Aorta (tissue), 5 donors: ENCODE measurements at regions not wholly inside any gene's neighbourhood (a gene's known extent, or its start where the extent isn't known, plus 50 kb on each side); places are given as distances from the start of the nearest gene placed in this dataset.

Experiments
- ATAC-seq: fragments of 200-7000 bp; cut with Tn5 transposase; one replicate; pipeline ENCODE4 v1.9.1; 2022; ENCODE audit warnings: moderate library complexity; ENCODE audit not compliant: low FRiP score
- DNase-seq, 2 donors: peaks; one replicate each; pipeline ENCODE4 v3.0.0-alpha.2; 2020
- H3K27ac ChIP-seq, 2 donors: one replicate each; pipeline ENCODE4 v1.5.1; 2013; ENCODE audit warnings: low read length in 2 of 2, mild to moderate bottlenecking in 2 of 2, moderate library complexity in 2 of 2, control low read depth in 1 of 2, inconsistent platforms in 1 of 2, low read depth in 1 of 2
- H3K27me3 ChIP-seq, 2 donors: one replicate each; pipeline ENCODE4 v1.6.1; 2013; ENCODE audit warnings: control low read depth in 1 of 2, low read length in 1 of 2, mild to moderate bottlenecking in 1 of 2, moderate library complexity in 1 of 2; ENCODE audit not compliant: insufficient read depth in 2 of 2, control insufficient read depth in 1 of 2
- H3K36me3 ChIP-seq, 2 donors: one replicate each; pipeline ENCODE4 v1.6.1; 2013; ENCODE audit warnings: control low read depth in 1 of 2, low read length in 1 of 2, mild to moderate bottlenecking in 1 of 2; ENCODE audit not compliant: insufficient read depth in 2 of 2, control insufficient read depth in 1 of 2
- H3K4me1 ChIP-seq, 2 donors: one replicate each; pipeline ENCODE4 v1.6.1; 2013; ENCODE audit warnings: low read length in 2 of 2, control low read depth in 1 of 2, mild to moderate bottlenecking in 1 of 2, moderate library complexity in 1 of 2; ENCODE audit not compliant: insufficient read depth in 2 of 2, control insufficient read depth in 1 of 2
- H3K4me3 ChIP-seq, 2 donors: one replicate each; pipeline ENCODE4 v1.5.1; 2013; ENCODE audit warnings: low read length in 2 of 2, control low read depth in 1 of 2, mild to moderate bottlenecking in 1 of 2
- H3K9me3 ChIP-seq: one replicate; pipeline ENCODE4 v1.6.1; 2013; ENCODE audit warnings: mild to moderate bottlenecking, low read length; ENCODE audit not compliant: control insufficient read depth
- WGBS, 2 donors: extraction: QIAGEN DNeasy Blood & Tissue Kit; methylation state at CpG; one replicate each; pipeline ENCODE4 v1.1.7; 2013; 5-methylcytosine and 5-hydroxymethylcytosine counted together
- intact Hi-C, 2 donors: fragments of 100-400 bp; cut with DNase I; formaldehyde crosslinking; loops; one replicate each; pipeline versions ENCODE4 v1.14.2 to v1.15.0; 2022
- donor health status: healthy with polysubstance abuse.
- donor health status: Bipolar disorder and iron deficiency.
- donor health status: DM: no; HTN: no; CAD: no.
- donor health status: DM: no; HTN: no; CAD: no.
- donor health status: DM: yes; HTN: yes; CAD: no.

DNA sequence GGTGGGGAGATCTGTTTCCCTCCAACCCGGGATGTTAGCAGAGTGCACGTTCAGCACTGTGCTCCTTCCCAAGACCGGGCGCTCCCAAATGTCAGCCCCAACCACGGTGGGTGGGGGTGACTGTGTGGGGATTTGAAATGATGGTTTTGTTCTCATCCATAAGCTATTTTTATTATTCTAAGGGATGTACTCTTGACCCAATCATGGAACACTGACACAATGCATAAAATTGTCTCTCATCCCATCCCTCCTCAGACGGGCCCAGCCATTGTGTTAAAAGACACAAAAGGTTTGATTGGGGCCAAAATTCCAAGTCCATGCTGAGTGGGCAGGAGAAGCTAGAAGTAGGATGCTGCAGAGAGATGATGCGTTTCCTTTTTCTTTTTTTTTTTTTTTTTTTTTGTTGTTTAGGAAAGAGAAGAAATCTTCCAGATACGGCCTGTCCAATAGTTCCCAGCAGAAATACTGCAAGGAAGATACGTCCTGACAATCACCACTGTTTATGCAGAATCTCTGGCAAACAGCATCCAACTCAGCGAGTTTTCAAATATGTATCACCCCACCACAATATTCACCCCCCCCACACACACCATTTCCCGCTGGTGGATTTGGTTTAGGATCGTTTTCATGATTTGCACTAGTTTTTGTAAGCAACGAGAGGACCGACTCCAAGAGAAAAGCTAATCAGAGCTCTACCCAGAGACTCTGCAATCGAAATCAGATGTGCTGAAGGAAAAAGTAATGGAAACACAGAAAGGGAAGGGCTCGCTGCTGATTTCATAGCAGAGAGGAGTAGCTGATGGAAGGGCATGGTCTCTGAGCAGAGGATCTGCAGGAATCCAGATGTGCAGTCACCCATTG, 163.5 kb upstream of the DYNLRB2 start:
- Histone ChIP-seq H3K36me3 (no peaks in the 10 kb centered on the region), H3K27ac (no peak overlapping the region), H3K4me3 (no peak overlapping the region), H3K27me3 (no peaks in the 10 kb centered on the region), H3K9me3 (no peaks in the 10 kb centered on the region), H3K4me1 (no peaks in the 10 kb centered on the region)
- ATAC-seq (no peak), DNase-seq (no peak)
- WGBS, 2 donors: 90 to 95% methylated on average over 16 of the region's 16 CpGs
- intact Hi-C loops: no loop called here

DNA sequence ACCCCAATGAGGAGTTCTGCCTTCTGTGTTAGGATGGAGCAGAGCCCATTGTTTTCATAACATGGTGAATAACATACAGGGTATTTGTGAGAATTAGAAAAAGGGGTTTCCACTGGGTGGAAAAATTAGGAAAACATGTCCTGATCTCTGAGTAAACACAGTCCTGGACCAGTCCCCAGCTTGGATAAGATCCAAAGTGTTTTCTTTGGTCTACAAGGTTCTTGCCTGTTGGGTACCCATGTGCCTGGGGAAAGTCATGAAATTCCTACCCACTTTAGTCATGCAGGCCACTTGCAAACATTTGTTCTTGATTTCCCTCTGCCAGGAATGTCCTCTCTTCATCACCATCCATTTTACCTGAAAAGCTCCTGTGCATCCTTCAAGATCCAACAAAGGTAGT, 164.8 kb upstream of the DYNLRB2 start:
- no peaks in the 10 kb centered on the region for H3K27me3 ChIP-seq
- no peak for ATAC-seq
- H3K27ac ChIP-seq: no peak overlapping the region
- no peaks in the 10 kb centered on the region for H3K4me1 ChIP-seq
- no peak overlapping the region for H3K4me3 ChIP-seq
- no peaks in the 10 kb centered on the region for H3K9me3 ChIP-seq
- intact Hi-C loops: no loop called here
- H3K36me3 ChIP-seq: no peaks in the 10 kb centered on the region
- DNase-seq: no peak

DNA sequence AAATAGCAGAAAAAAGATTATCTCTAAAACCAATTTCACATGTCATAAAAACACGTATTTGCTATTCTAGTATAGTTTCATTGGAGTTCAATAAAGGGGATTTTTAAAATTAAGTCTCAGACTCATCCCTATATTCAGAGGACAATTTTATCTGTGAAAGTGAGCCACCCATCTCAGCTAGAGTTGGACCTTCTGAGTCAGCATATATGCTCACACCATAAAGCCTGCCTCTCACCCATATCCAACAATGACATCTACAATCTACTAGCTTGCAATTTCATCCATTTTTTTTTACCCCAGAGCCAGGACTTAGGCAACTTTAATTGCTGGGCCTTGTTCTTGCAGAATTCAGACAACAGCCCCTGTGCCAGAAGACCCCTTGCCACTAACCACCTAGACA, 165.3 kb upstream of the DYNLRB2 start:
- no peak overlapping the region for H3K27ac ChIP-seq
- no peaks in the 10 kb centered on the region for H3K27me3 ChIP-seq
- H3K36me3 ChIP-seq: no peaks in the 10 kb centered on the region
- H3K4me1 ChIP-seq: no peaks in the 10 kb centered on the region
- 95 to 97% methylated on average over 1 of the region's 1 CpG for WGBS, 2 donors
- ATAC-seq (no peak), DNase-seq (no peak)
- intact Hi-C loops: no loop called here
- no peaks in the 10 kb centered on the region for H3K9me3 ChIP-seq
- H3K4me3 ChIP-seq: no peak overlapping the region

DNA sequence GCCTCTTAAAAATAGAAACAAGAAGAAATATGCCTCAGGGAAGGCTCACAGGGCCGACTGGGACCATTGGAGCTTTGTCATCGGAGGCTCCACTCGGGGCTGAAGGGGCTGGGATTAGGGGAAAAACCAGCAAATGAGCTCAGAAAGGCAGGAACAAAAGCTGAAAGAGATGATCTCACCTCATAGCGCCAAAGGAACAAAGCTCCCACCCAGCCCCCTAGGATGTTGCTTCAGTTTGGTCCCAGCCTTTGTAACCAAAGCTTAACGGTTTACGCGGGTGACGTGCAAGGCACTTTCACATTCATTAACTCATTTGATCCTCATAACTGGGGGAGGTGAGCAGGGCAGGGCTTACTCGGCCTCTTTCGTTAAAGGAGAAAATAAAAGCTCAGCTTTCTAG, 168.5 kb upstream of the DYNLRB2 start:
- Histone ChIP-seq H3K4me3 (no peak overlapping the region), H3K4me1 (no peaks in the 10 kb centered on the region), H3K27me3 (no peaks in the 10 kb centered on the region), H3K9me3 (no peaks in the 10 kb centered on the region), H3K27ac (no peak overlapping the region), H3K36me3 (no peaks in the 10 kb centered on the region)
- ATAC-seq (no peak), DNase-seq (no peak)
- intact Hi-C loops: no loop called here
- WGBS, 2 donors: 96 to 98% methylated on average over 10 of the region's 10 CpGs

DNA sequence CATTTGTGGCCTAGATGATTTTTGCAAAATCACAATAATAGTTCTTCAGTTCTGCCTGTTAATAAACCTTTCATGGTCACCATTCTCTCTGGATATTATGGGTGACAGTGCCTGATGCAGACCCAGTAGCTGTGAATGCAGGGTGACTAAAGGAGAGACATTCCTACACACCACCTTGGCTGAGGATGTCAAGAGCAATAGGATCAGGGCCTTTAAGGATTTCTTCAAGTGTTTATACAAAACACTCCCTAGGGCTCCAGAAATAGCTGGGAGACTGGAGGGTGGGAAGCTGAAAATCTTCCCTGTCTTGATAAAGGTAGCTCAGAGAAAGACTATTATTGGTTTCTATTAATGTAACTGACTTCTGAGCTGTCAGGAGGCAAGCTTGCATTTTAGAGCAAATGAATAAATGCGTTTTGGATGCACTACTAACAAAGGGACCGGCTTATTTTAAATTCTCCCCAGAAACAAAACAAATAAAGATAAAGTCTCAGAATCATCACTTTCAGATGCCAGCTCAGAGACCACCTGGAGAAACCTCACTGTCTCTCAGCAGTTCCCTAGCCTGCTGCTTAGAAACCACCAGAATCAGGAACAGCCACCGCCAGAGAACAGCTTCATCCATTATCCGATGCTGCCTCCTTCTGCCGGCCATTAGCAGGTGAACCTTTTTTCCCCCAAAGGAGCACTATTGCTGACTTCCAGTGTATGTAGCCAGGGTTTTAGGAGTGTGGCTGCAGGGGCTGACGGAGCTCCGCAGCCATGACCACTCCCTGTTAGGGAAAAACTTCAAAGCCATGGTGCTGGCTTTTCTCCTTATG, 171.4 kb upstream of the DYNLRB2 start:
- ATAC-seq (peak; percentile 57), DNase-seq (peak in 1 of 2 donors; percentile 51)
- intact Hi-C loops: no loop called here
- Histone ChIP-seq H3K4me1 (no peaks in the 10 kb centered on the region), H3K9me3 (no peaks in the 10 kb centered on the region), H3K36me3 (no peaks in the 10 kb centered on the region), H3K27ac (no peak overlapping the region), H3K27me3 (no peaks in the 10 kb centered on the region), H3K4me3 (no peak overlapping the region)
- WGBS, 2 donors: 31 to 41% methylated on average over 7 of the region's 7 CpGs

DNA sequence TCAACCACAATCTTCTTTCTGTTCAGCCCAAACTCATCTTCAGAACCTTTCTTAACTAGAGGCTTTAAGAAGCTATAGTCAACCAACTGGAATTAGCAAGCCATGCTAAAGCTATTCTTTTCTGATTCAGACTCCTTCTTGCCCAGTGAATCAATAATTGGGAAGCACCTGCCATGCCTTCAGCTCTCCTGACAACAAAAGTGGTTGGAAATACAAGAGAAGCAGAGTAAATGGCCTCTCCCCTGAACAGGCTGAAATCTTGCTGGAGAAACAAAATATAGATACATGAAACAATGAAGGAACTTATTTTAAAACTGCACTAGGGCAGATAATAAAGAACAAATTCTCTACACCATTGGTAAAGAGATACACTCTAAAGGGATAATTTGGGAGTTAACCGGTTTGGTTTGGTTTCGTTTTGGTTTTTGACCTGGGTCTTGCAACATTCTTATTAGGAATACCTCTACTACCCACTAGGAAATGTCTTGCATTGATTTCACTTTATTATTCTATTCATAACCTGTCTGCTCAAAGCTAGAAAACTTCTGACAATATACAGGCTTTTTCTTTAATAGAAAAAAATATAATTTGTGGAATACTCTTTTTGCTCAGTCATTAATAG, 173.6 kb upstream of the DYNLRB2 start:
- Histone ChIP-seq H3K9me3 (no peaks in the 10 kb centered on the region), H3K27me3 (no peaks in the 10 kb centered on the region), H3K4me1 (no peaks in the 10 kb centered on the region), H3K4me3 (no peak overlapping the region), H3K36me3 (no peaks in the 10 kb centered on the region), H3K27ac (no peak overlapping the region)
- no peak for ATAC-seq
- no peak for DNase-seq
- WGBS, 2 donors: 84 to 88% methylated on average over 2 of the region's 2 CpGs
- intact Hi-C loops: no loop called here

DNA sequence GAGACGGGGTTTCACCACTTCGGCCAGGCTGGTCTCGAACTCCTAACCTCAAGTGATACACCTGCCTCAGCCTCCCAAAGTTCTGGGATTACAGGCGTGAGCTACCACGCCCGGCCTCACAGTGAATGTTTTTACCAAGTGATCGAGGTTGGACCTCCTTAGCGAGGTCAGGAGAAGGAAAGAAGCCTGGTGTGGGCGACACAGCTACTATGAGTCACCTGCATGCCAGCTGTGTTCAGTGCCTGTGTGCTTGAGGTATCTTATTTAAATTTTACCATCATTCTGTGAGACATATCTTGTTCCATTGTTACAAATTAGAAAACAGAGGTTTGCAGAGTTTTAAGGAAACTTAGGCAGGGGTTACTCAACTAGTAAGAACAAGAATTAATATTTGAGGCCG, 174.8 kb upstream of the DYNLRB2 start:
- intact Hi-C loops: no loop called here

DNA sequence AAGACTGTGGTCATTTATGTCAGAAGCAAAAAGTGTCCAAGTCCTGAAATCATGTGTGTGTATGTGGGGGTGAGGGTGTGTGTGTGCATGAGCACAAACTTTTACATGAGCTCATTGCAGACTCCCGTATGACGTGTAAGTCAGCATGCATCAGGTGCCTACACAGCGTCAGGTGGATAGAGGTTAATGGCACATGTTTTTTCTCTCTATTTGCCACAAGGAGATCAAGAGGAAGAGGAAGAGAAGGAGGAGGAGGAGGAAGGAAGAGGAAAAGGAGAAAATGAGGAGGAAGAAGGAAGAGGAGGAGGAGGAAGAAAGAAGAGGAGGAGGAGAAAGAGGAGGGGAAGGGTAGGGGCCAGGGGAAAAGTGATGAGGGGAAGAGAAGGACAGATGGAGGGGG, 178.0 kb upstream of the DYNLRB2 start:
- DNase-seq (no peak), ATAC-seq (no peak)
- Histone ChIP-seq H3K27me3 (no peaks in the 10 kb centered on the region), H3K27ac (no peak overlapping the region), H3K36me3 (no peaks in the 10 kb centered on the region), H3K9me3 (no peaks in the 10 kb centered on the region), H3K4me1 (no peaks in the 10 kb centered on the region), H3K4me3 (no peak overlapping the region)
- intact Hi-C loops: no loop called here
- 93 to 95% methylated on average over 3 of the region's 3 CpGs for WGBS, 2 donors

More for the DNA sequence above, 174.8 kb upstream of the DYNLRB2 start:
- no peak for ATAC-seq
- Histone ChIP-seq H3K9me3 (no peaks in the 10 kb centered on the region), H3K36me3 (no peaks in the 10 kb centered on the region), H3K4me3 (no peak overlapping the region), H3K27ac (no peak overlapping the region), H3K4me1 (no peaks in the 10 kb centered on the region), H3K27me3 (no peaks in the 10 kb centered on the region)
- DNase-seq: no peak
- 92 to 96% methylated on average over 10 of the region's 10 CpGs for WGBS, 2 donors
